ENCODE measurements at regions not wholly inside any gene's neighbourhood (a gene's known extent, or its start where the extent isn't known, plus 50 kb on each side); places are given as distances from the start of the nearest gene placed in this dataset.

- ATAC-seq (no peak), DNase-seq (no peak), FAIRE-seq (no peak)
- Histone ChIP-seq H3K4me1 (no peaks in the 10 kb centered on the region), H3K27ac (no peak overlapping the region), H3K36me3 (no peaks in the 10 kb centered on the region), H3K27me3 (no peaks in the 10 kb centered on the region), H3K9me3 (no peaks in the 10 kb centered on the region), H3K4me3 (no peak overlapping the region)
- WGBS, 2 donors = 70% methylated on average over 9 of the region's 9 CpGs
- intact Hi-C loops (cut with DNase I) = no loop called here
- TF ChIP-seq, protein P1, sequence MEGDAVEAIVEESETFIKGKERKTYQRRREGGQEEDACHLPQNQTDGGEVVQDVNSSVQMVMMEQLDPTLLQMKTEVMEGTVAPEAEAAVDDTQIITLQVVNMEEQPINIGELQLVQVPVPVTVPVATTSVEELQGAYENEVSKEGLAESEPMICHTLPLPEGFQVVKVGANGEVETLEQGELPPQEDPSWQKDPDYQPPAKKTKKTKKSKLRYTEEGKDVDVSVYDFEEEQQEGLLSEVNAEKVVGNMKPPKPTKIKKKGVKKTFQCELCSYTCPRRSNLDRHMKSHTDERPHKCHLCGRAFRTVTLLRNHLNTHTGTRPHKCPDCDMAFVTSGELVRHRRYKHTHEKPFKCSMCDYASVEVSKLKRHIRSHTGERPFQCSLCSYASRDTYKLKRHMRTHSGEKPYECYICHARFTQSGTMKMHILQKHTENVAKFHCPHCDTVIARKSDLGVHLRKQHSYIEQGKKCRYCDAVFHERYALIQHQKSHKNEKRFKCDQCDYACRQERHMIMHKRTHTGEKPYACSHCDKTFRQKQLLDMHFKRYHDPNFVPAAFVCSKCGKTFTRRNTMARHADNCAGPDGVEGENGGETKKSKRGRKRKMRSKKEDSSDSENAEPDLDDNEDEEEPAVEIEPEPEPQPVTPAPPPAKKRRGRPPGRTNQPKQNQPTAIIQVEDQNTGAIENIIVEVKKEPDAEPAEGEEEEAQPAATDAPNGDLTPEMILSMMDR (IDR thresholded peaks at IDR 0.05) = no peak
Observed at GRCh38 chr13:28582225-28582891, 76.6 kb upstream of the POMP start.

- no peak overlapping the region for H3K27ac ChIP-seq
- ATAC-seq = no peak
- no peak for DNase-seq
- intact Hi-C loops (cut with DNase I) = no loop called here
- H3K36me3 ChIP-seq = no peaks in the 10 kb centered on the region
- TF ChIP-seq, protein P1 (IDR thresholded peaks at IDR 0.05) = no peak
- H3K4me1 ChIP-seq = no peaks in the 10 kb centered on the region
- H3K27me3 ChIP-seq = no peaks in the 10 kb centered on the region
- WGBS, 2 donors = 89 to 90% methylated on average over 2 of the region's 2 CpGs
- H3K4me3 ChIP-seq = no peak overlapping the region
- no peak for FAIRE-seq
- no peaks in the 10 kb centered on the region for H3K9me3 ChIP-seq
Observed at GRCh38 chr13:28581451-28581850, 77.5 kb upstream of the POMP start.

- no peak for FAIRE-seq
- Histone ChIP-seq H3K36me3 (no peaks in the 10 kb centered on the region), H3K27ac (no peak overlapping the region), H3K9me3 (no peaks in the 10 kb centered on the region), H3K4me1 (no peaks in the 10 kb centered on the region), H3K27me3 (no peaks in the 10 kb centered on the region), H3K4me3 (no peak overlapping the region)
- DNase-seq = no peak
- intact Hi-C loops (cut with DNase I) = no loop called here
- WGBS, 2 donors = 76 to 83% methylated on average over 5 of the region's 5 CpGs
- no peak for ATAC-seq
- TF ChIP-seq, protein P1 (IDR thresholded peaks at IDR 0.05) = no peak
Observed at GRCh38 chr13:28579736-28580135, 79.2 kb upstream of the POMP start.

GRCh38 chr13:28579322-28579721, 79.6 kb upstream of the POMP start:
- intact Hi-C loops (cut with DNase I) = no loop called here
- 46 to 51% methylated on average over 7 of the region's 7 CpGs for WGBS, 2 donors
- H3K4me3 ChIP-seq = no peak overlapping the region
- no peak for ATAC-seq
- no peaks in the 10 kb centered on the region for H3K9me3 ChIP-seq
- H3K4me1 ChIP-seq = no peaks in the 10 kb centered on the region
- TF ChIP-seq, protein P1 (IDR thresholded peaks at IDR 0.05) = no peak
- H3K36me3 ChIP-seq = no peaks in the 10 kb centered on the region
- no peaks in the 10 kb centered on the region for H3K27me3 ChIP-seq
- no peak for DNase-seq
- no peak overlapping the region for H3K27ac ChIP-seq
- no peak for FAIRE-seq

DNA sequence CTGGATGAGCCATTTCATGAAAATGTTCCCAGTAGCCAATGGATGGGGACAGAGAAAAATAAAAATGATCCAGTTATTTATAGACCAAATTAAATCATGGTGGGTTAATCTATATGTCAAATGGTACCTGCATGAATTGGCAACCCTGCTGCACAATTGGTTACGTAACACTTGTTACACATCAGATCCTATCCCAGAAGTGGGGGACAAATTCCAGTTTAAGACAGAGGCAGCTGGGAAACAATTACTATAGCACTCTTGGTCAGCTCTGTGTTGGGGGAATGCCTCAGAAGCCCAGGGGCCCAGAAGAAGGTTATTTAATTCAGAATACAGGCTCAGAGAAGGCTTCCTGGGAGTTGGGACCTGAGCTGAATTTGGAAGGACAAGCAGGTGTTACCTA, 81.1 kb upstream of the FLT1 start:
- Histone ChIP-seq H3K27ac (no peak overlapping the region), H3K36me3 (no peaks in the 10 kb centered on the region), H3K27me3 (no peaks in the 10 kb centered on the region), H3K4me1 (no peaks in the 10 kb centered on the region), H3K4me3 (no peak overlapping the region), H3K9me3 (no peaks in the 10 kb centered on the region)
- DNase-seq = no peak
- FAIRE-seq = no peak
- ATAC-seq = no peak
- intact Hi-C loops (cut with DNase I) = no loop called here
- TF ChIP-seq, protein P1 (IDR thresholded peaks at IDR 0.05) = no peak
- WGBS, 2 donors = 76 to 85% methylated on average over 1 of the region's 1 CpG

Measured in pancreas (tissue), 10 donors.